HCT116 (cell line): ENCODE measurements at regions not wholly inside any gene's neighbourhood (a gene's known extent, or its start where the extent isn't known, plus 50 kb on each side); places are given as distances from the start of the nearest gene placed in this dataset.

Experiments used
- ATAC-seq: fragments of 200-7000 bp; cut with Tn5 transposase; 2 replicates; pipeline ENCODE4 v1.9.1; 2020; ENCODE audit warnings: mild to moderate bottlenecking, moderate library complexity
- BruUV-seq: library from RNA; stranded (reverse); fragments of 400-500 nt; replicated peaks from 2 replicates; lab custom pipeline; 2021; lab: Mats Ljungman, UMichigan
- CTCF ChIA-PET: fragments of 300-600 bp; sonication (Branson Sonifier 250); formaldehyde crosslinking; loops from one replicate; lab custom pipeline; 2021; ENCODE audit warnings: antibody characterized with exemption; lab: Charles Lee
- POLR2A ChIA-PET: fragments of 300-600, 350-600 bp; sonication (Branson Sonifier 250); formaldehyde crosslinking; loops from one replicate; lab custom pipeline; 2021; ENCODE audit warnings: antibody characterized with exemption; lab: Charles Lee
- RAD21 ChIA-PET, 2 experiments: fragments of 300-600 bp; sonication (Branson Sonifier 250); formaldehyde crosslinking; loops; one replicate each; lab custom pipeline; 2023; ENCODE audit warnings: low total read pairs in 2 of 2; ENCODE audit not compliant: uncharacterized antibody in 2 of 2, unreplicated experiment in 2 of 2, low non-redundant PET in 1 of 2; lab: Charles Lee
- DNase-seq: peaks from one replicate; pipeline ENCODE4 v3.0.0-alpha.2; 2010; ENCODE audit warnings: low read depth, low spot score
- H2AFZ ChIP-seq: fragments of 200-600 bp; shearing (Covaris generic), sonication (generic); 2 replicates; pipeline ENCODE4 v1.6.1; 2017; ENCODE audit warnings: low read depth, mixed run types, mixed read lengths, antibody characterized with exemption, low read length; ENCODE audit not compliant: poor library complexity, severe bottlenecking
- H3K27ac ChIP-seq: 2 replicates; pipeline ENCODE4 v1.5.1; 2012; ENCODE audit warnings: low read depth, low read length
- H3K27me3 ChIP-seq: fragments of 200-600 bp; sonication (generic); 2 replicates; pipeline ENCODE4 v1.6.1; 2016; ENCODE audit warnings: mixed run types, low read length, mixed read lengths; ENCODE audit not compliant: insufficient read depth
- H3K36me3 ChIP-seq, 2 experiments: fragments of 200-500 bp in 1 of 2; fragments of 200-600 bp in 1 of 2; sonication (Bioruptor generic) in 1 of 2; sonication (generic) in 1 of 2; 2 replicates each; pipeline versions ENCODE4 v1.5.1 to v1.6.1; 2014 to 2016; ENCODE audit warnings: low read length in 2 of 2, inconsistent platforms in 1 of 2, mixed read lengths in 1 of 2, mixed run types in 1 of 2; ENCODE audit not compliant: insufficient read depth in 2 of 2, control insufficient read depth in 1 of 2
- H3K4me1 ChIP-seq, 2 experiments: fragments of 200-600 bp in 1 of 2; sonication (generic) in 1 of 2; 2 replicates each; pipeline versions ENCODE4 v1.5.1 to v1.6.1; 2012 to 2017; ENCODE audit warnings: low read length in 2 of 2, inconsistent platforms in 1 of 2, mild to moderate bottlenecking in 1 of 2, mixed read lengths in 1 of 2, mixed run types in 1 of 2, moderate library complexity in 1 of 2; ENCODE audit not compliant: insufficient read depth in 2 of 2, control insufficient read depth in 1 of 2
- H3K4me2 ChIP-seq: fragments of 200-600 bp; sonication (generic); 2 replicates; pipeline ENCODE4 v1.6.1; 2017; ENCODE audit warnings: mixed run types, low read length, mixed read lengths
- H3K4me3 ChIP-seq, 2 experiments: fragments of 200-600 bp in 1 of 2; sonication (generic) in 1 of 2; replicated peaks in 1 of 2; 2 replicates each; pipeline ENCODE4 v1.5.1; 2011 to 2016; ENCODE audit warnings: low read length in 2 of 2, control low read depth in 1 of 2, low read depth in 1 of 2, mild to moderate bottlenecking in 1 of 2, mixed read lengths in 1 of 2, mixed run types in 1 of 2
- H3K79me2 ChIP-seq: fragments of 200-600 bp; sonication (generic); 2 replicates; pipeline ENCODE4 v1.6.1; 2017; ENCODE audit warnings: mild to moderate bottlenecking, mixed run types, low read length, moderate library complexity, mixed read lengths; ENCODE audit not compliant: insufficient read depth
- H3K9ac ChIP-seq: fragments of 200-600 bp; sonication (generic); 2 replicates; pipeline ENCODE4 v1.6.1; 2016; ENCODE audit warnings: low read length, mixed read lengths
- H3K9me2 ChIP-seq: fragments of 200-600 bp; sonication (generic), shearing (Covaris generic); 2 replicates; pipeline ENCODE4 v1.6.1; 2017; ENCODE audit warnings: mixed run types, mild to moderate bottlenecking, moderate library complexity; ENCODE audit not compliant: insufficient read depth
- H3K9me3 ChIP-seq, 2 experiments: fragments of 200-500 bp in 1 of 2; fragments of 200-600 bp in 1 of 2; sonication (Bioruptor generic) in 1 of 2; sonication (generic) in 1 of 2; 2 replicates each; pipeline ENCODE4 v1.6.1; 2014 to 2017; ENCODE audit warnings: low read length in 2 of 2, mixed read lengths in 2 of 2, inconsistent platforms in 1 of 2, low read depth in 1 of 2, mild to moderate bottlenecking in 1 of 2, mixed run types in 1 of 2, moderate library complexity in 1 of 2; ENCODE audit not compliant: control insufficient read depth in 1 of 2, insufficient read depth in 1 of 2
- H4K20me1 ChIP-seq: fragments of 200-600 bp; sonication (generic), shearing (Covaris generic); 2 replicates; pipeline ENCODE4 v1.6.1; 2017; ENCODE audit warnings: mixed run types, mild to moderate bottlenecking, moderate library complexity; ENCODE audit not compliant: insufficient read depth
- CBX3 ChIP-seq: IDR thresholded peaks from 2 replicates; pipeline ENCODE4 v1.6.1; 2012; ENCODE audit warnings: low read depth
- CEBPB ChIP-seq: IDR thresholded peaks from 2 replicates; pipeline ENCODE4 v1.6.1; 2012; ENCODE audit warnings: low read depth
- EGR1 ChIP-seq: IDR thresholded peaks from 2 replicates; pipeline ENCODE4 v1.6.1; 2012; ENCODE audit warnings: low read depth
- ELF1 ChIP-seq: IDR thresholded peaks from 2 replicates; pipeline ENCODE4 v1.6.1; 2012; ENCODE audit warnings: low read depth, borderline replicate concordance
- EZH2phosphoT487 ChIP-seq: fragments of 200-600 bp; IDR thresholded peaks from 2 replicates; pipeline ENCODE4 v1.6.1; 2018; ENCODE audit warnings: antibody characterized with exemption, borderline replicate concordance
- FOSL1 ChIP-seq: IDR thresholded peaks from 2 replicates; pipeline ENCODE4 v1.6.1; 2012; ENCODE audit warnings: low read depth
- JUND ChIP-seq: IDR thresholded peaks from 2 replicates; pipeline ENCODE4 v1.6.1; 2012
- POLR2A ChIP-seq: IDR thresholded peaks from 2 replicates; pipeline ENCODE4 v1.7.0; 2011; ENCODE audit warnings: borderline replicate concordance; ENCODE audit not compliant: insufficient read depth, insufficient read length; ENCODE audit errors: extremely low read depth
- POLR2AphosphoS5 ChIP-seq: IDR thresholded peaks from 2 replicates; pipeline ENCODE4 v1.6.1; 2011; ENCODE audit warnings: mild to moderate bottlenecking, low read depth, low read length, moderate library complexity
- RAD21 ChIP-seq: IDR thresholded peaks from 2 replicates; pipeline ENCODE4 v1.6.1; 2012; ENCODE audit warnings: low read depth, mild to moderate bottlenecking
- SP1 ChIP-seq: IDR thresholded peaks from 2 replicates; pipeline ENCODE4 v1.6.1; 2012; ENCODE audit warnings: low read depth
- SRF ChIP-seq: IDR thresholded peaks from 2 replicates; pipeline ENCODE4 v1.6.1; 2012; ENCODE audit warnings: low read depth
- TCF7L2 ChIP-seq: IDR thresholded peaks from 2 replicates; pipeline ENCODE4 v1.7.0; 2011; ENCODE audit warnings: borderline replicate concordance, inconsistent platforms; ENCODE audit not compliant: insufficient read depth, insufficient read length; ENCODE audit errors: extremely low read depth
- YY1 ChIP-seq: IDR thresholded peaks from 2 replicates; pipeline ENCODE4 v1.6.1; 2011; ENCODE audit warnings: low read length, low read depth, moderate library complexity, mild to moderate bottlenecking; ENCODE audit not compliant: insufficient replicate concordance; ENCODE audit errors: extremely low read depth
- ZNF274 ChIP-seq: fragments of 200-500 bp; sonication (Bioruptor generic); IDR thresholded peaks from 2 replicates; pipeline ENCODE4 v1.6.1; 2014; ENCODE audit warnings: mild to moderate bottlenecking, low read depth, low read length, inconsistent platforms
- intact Hi-C: fragments of 100-400 bp; cut with micrococcal nuclease; formaldehyde crosslinking; loops from 2 replicates; pipeline ENCODE4 v1.10.0; 2022
- TF ChIP-seq, protein P1 (sequence below), 3 experiments: fragments of 200-600 bp in 1 of 3; sonication (generic) in 1 of 3; IDR thresholded peaks in 2 of 3; conservative IDR thresholded peaks in 1 of 3; 2 replicates each; pipeline ENCODE4 v1.5.1; 2012 to 2017; ENCODE audit warnings: low read depth in 2 of 3, low read length in 2 of 3, antibody characterized with exemption in 1 of 3, borderline replicate concordance in 1 of 3, control low read depth in 1 of 3, mild to moderate bottlenecking in 1 of 3, mixed read lengths in 1 of 3, mixed run types in 1 of 3, moderate library complexity in 1 of 3; ENCODE audit not compliant: insufficient read depth in 1 of 3
- TF ChIP-seq, protein P2 (sequence below): IDR thresholded peaks from 2 replicates; pipeline ENCODE4 v1.6.1; 2011; ENCODE audit warnings: mild to moderate bottlenecking, low read length, moderate library complexity; ENCODE audit not compliant: insufficient replicate concordance; ENCODE audit errors: extremely low read depth
- TF ChIP-seq, protein P3 (sequence below): IDR thresholded peaks from 2 replicates; pipeline ENCODE4 v1.6.1; 2012; ENCODE audit warnings: low read depth

DNA sequence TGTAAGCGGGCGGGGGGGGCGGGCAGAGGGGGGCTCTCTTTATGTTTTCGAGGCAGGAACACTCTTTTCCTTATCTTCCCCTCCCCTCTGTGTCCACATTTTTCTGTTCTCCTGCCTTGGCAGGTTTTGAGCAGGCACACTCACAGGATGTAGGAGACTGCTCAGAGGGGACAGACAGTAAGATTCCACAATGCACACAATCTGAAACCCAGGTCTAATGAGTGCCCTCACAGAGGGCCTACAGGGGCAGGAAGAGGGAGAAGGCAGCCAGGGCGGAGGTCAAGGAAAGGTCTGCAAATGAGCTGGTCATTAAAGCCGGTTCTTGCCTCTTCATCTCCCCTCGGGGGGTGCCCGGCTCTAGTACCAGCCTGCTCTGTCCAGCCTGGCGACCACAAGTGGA lies 106.1 kb upstream of the ATP6AP2 start:
- no TSS peak for BruUV-seq
- CTCF ChIA-PET = no interaction called here

More for the DNA sequence above, 106.1 kb upstream of the ATP6AP2 start:
- Histone ChIP-seq H3K36me3 (no peaks in the 10 kb centered on the region), H2AFZ (no peak overlapping the region), H3K27ac (no peak overlapping the region), H4K20me1 (no peaks in the 10 kb centered on the region), H3K27me3 (no peaks in the 10 kb centered on the region), H3K4me3 (no peak overlapping the region), H3K4me2 (no peak overlapping the region), H3K79me2 (no peaks in the 10 kb centered on the region), H3K9me2 (no peaks in the 10 kb centered on the region), H3K4me1 (no peaks in the 10 kb centered on the region), H3K9me3 (no peaks in the 10 kb centered on the region), H3K9ac (no peak overlapping the region)
- TF ChIP-seq CEBPB = no peak
- TF ChIP-seq TCF7L2 = no peak
- TF ChIP-seq, protein P1, sequence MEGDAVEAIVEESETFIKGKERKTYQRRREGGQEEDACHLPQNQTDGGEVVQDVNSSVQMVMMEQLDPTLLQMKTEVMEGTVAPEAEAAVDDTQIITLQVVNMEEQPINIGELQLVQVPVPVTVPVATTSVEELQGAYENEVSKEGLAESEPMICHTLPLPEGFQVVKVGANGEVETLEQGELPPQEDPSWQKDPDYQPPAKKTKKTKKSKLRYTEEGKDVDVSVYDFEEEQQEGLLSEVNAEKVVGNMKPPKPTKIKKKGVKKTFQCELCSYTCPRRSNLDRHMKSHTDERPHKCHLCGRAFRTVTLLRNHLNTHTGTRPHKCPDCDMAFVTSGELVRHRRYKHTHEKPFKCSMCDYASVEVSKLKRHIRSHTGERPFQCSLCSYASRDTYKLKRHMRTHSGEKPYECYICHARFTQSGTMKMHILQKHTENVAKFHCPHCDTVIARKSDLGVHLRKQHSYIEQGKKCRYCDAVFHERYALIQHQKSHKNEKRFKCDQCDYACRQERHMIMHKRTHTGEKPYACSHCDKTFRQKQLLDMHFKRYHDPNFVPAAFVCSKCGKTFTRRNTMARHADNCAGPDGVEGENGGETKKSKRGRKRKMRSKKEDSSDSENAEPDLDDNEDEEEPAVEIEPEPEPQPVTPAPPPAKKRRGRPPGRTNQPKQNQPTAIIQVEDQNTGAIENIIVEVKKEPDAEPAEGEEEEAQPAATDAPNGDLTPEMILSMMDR (IDR thresholded peaks at IDR 0.05 in 2 of 3, conservative IDR thresholded peaks at IDR 0.05 in 1 of 3; ENCODE audit: borderline replicate concordance in 1 of 3, insufficient read depth in 1 of 3, low read depth in 2 of 3, low read length in 2 of 3) = no peak
- TF ChIP-seq ZNF274 = no peak
- TF ChIP-seq CBX3 = no peak
- TF ChIP-seq, protein P2, sequence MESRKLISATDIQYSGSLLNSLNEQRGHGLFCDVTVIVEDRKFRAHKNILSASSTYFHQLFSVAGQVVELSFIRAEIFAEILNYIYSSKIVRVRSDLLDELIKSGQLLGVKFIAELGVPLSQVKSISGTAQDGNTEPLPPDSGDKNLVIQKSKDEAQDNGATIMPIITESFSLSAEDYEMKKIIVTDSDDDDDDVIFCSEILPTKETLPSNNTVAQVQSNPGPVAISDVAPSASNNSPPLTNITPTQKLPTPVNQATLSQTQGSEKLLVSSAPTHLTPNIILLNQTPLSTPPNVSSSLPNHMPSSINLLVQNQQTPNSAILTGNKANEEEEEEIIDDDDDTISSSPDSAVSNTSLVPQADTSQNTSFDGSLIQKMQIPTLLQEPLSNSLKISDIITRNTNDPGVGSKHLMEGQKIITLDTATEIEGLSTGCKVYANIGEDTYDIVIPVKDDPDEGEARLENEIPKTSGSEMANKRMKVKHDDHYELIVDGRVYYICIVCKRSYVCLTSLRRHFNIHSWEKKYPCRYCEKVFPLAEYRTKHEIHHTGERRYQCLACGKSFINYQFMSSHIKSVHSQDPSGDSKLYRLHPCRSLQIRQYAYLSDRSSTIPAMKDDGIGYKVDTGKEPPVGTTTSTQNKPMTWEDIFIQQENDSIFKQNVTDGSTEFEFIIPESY = no peak
- no peak for TF ChIP-seq FOSL1
- TF ChIP-seq JUND = no peak
- TF ChIP-seq, protein P3, sequence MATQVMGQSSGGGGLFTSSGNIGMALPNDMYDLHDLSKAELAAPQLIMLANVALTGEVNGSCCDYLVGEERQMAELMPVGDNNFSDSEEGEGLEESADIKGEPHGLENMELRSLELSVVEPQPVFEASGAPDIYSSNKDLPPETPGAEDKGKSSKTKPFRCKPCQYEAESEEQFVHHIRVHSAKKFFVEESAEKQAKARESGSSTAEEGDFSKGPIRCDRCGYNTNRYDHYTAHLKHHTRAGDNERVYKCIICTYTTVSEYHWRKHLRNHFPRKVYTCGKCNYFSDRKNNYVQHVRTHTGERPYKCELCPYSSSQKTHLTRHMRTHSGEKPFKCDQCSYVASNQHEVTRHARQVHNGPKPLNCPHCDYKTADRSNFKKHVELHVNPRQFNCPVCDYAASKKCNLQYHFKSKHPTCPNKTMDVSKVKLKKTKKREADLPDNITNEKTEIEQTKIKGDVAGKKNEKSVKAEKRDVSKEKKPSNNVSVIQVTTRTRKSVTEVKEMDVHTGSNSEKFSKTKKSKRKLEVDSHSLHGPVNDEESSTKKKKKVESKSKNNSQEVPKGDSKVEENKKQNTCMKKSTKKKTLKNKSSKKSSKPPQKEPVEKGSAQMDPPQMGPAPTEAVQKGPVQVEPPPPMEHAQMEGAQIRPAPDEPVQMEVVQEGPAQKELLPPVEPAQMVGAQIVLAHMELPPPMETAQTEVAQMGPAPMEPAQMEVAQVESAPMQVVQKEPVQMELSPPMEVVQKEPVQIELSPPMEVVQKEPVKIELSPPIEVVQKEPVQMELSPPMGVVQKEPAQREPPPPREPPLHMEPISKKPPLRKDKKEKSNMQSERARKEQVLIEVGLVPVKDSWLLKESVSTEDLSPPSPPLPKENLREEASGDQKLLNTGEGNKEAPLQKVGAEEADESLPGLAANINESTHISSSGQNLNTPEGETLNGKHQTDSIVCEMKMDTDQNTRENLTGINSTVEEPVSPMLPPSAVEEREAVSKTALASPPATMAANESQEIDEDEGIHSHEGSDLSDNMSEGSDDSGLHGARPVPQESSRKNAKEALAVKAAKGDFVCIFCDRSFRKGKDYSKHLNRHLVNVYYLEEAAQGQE = no peak
- no peak for TF ChIP-seq POLR2A
- no peak for TF ChIP-seq EZH2phosphoT487
- no peak for TF ChIP-seq SP1
- TF ChIP-seq SRF = no peak
- TF ChIP-seq POLR2AphosphoS5 = no peak
- no peak for TF ChIP-seq EGR1
- TF ChIP-seq YY1 = no peak
- no peak for TF ChIP-seq RAD21
- no peak for TF ChIP-seq ELF1
- DNase-seq (no peak), ATAC-seq (no peak)
- intact Hi-C loops = no loop called here
- RAD21 ChIA-PET = no interaction called here
- POLR2A ChIA-PET = no interaction called here
